ENCODE measurements at regions not wholly inside any gene's neighbourhood (a gene's known extent, or its start where the extent isn't known, plus 50 kb on each side); places are given as distances from the start of the nearest gene placed in this dataset.
"Not testable (repeated sequence)": the region's sequence is repeated elsewhere in the genome, so short reads cannot be mapped to it uniquely, and the experiment has no call there.

GRCh38 chr3:166877971-166878370, 502.1 kb downstream of the ZBBX start:
- DNase-seq: no peak
- Histone ChIP-seq H3K4me1 (no peaks in the 10 kb centered on the region), H3K9me3 (no peaks in the 10 kb centered on the region), H3K36me3 (replicated peaks in 1 of 2; ENCODE audit: insufficient read depth in 1 of 2, low read depth in 2 of 2) (no peaks in the 10 kb centered on the region), H3K4me3 (no peak overlapping the region), H3K27me3 (no peaks in the 10 kb centered on the region), H3K27ac (no peak overlapping the region)
- ATAC-seq: no peak
- TF ChIP-seq POLR2A (IDR thresholded peaks at IDR 0.05) (no peak), CTCF (IDR thresholded peaks at IDR 0.05) (no peak)
- intact Hi-C loops (cut with DNase I): no loop called here

- Histone ChIP-seq H3K4me3 (no peak overlapping the region), H3K9me3 (peaks cover 0 to 19% (median 0%) of the 10 kb centered on the region in 3 donors), H3K36me3 (replicated peaks in 1 of 2; ENCODE audit: insufficient read depth in 1 of 2, low read depth in 2 of 2) (no peaks in the 10 kb centered on the region), H3K27ac (no peak overlapping the region), H3K4me1 (no peaks in the 10 kb centered on the region), H3K27me3 (no peaks in the 10 kb centered on the region)
- no peak for ATAC-seq
- TF ChIP-seq CTCF (IDR thresholded peaks at IDR 0.05): no peak
- no peak for TF ChIP-seq POLR2A (IDR thresholded peaks at IDR 0.05)
- 78 to 89% methylated on average over 7 to 10 of the region's 10 CpGs for WGBS, 2 donors
- intact Hi-C loops (cut with DNase I): no loop called here
- no peak for DNase-seq
These were observed 515.3 kb downstream of the ZBBX start for GRCh38 chr3:166864473-166865467.

GRCh38 chr3:166860217-166860616, 519.9 kb downstream of the ZBBX start:
- WGBS, 2 donors: 81 to 82% methylated on average over 2 of the region's 2 CpGs
- intact Hi-C loops (cut with DNase I): no loop called here
- H3K27ac ChIP-seq: no peak overlapping the region
- H3K27me3 ChIP-seq: no peaks in the 10 kb centered on the region
- no peak overlapping the region for H3K4me3 ChIP-seq
- H3K9me3 ChIP-seq: peaks cover 0 to 5% (median 0%) of the 10 kb centered on the region in 3 donors
- TF ChIP-seq POLR2A (IDR thresholded peaks at IDR 0.05) (no peak), CTCF (IDR thresholded peaks at IDR 0.05) (no peak)
- no peaks in the 10 kb centered on the region for H3K4me1 ChIP-seq
- no peaks in the 10 kb centered on the region for H3K36me3 ChIP-seq (replicated peaks in 1 of 2; ENCODE audit: insufficient read depth in 1 of 2, low read depth in 2 of 2)
- ATAC-seq: no peak
- no peak for DNase-seq

GRCh38 chr3:166844329-166844728, 535.8 kb downstream of the ZBBX start:
- Histone ChIP-seq H3K9me3 (no peaks in the 10 kb centered on the region), H3K4me1 (no peaks in the 10 kb centered on the region), H3K27me3 (no peaks in the 10 kb centered on the region), H3K4me3 (no peak overlapping the region), H3K27ac (no peak overlapping the region), H3K36me3 (replicated peaks in 1 of 2; ENCODE audit: insufficient read depth in 1 of 2, low read depth in 2 of 2) (no peaks in the 10 kb centered on the region)
- TF ChIP-seq POLR2A (IDR thresholded peaks at IDR 0.05): no peak
- no peak for TF ChIP-seq CTCF (IDR thresholded peaks at IDR 0.05)
- intact Hi-C loops (cut with DNase I): no loop called here
- DNase-seq: no peak
- ATAC-seq: no peak

- DNase-seq; intact Hi-C loops (cut with DNase I); H3K9me3 ChIP-seq; H3K4me3 ChIP-seq; H3K27me3 ChIP-seq; ATAC-seq; H3K4me1 ChIP-seq; H3K36me3 ChIP-seq (replicated peaks in 1 of 2; ENCODE audit: insufficient read depth in 1 of 2, low read depth in 2 of 2); H3K27ac ChIP-seq: not testable (repeated sequence)
- 95 to 100% methylated on average over 2 to 23 of the region's 25 CpGs for WGBS, 2 donors
These were observed 537.3 kb downstream of the ZBBX start for GRCh38 chr3:166842784-166843183.

All from body of pancreas (tissue), 4 donors.